ELF-1 (cell line): ENCODE measurements at regions not wholly inside any gene's neighbourhood (a gene's known extent, or its start where the extent isn't known, plus 50 kb on each side); places are given as distances from the start of the nearest gene placed in this dataset.

Experiments used
- DNase-seq: peaks from one replicate; pipeline ENCODE4 v3.0.0-alpha.2; 2016; ENCODE audit warnings: low read depth, low spot score

DNA sequence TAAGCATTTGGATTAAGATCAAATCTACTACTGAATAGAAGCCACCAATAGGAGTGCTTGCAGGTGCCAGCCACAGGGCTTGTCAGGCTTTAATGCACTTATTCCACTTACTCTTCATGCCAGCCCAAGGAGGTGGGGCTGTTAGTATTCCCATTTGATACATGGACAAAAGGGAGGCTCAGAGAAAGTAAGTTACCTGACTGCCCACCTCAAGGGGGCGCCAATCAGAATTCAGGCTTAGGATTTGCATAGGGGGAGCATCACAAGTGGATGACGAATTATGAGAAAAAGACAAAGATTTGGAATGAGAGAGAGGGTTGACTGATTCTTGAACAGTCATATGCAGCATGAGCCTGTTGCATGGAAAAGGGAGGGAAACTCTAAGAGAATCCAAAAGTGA lies 188.4 kb upstream of the TSHZ2 start:
- DNase-seq, result peak; percentile 1

GRCh38 chr20:52780462-52780861 lies 191.7 kb upstream of the TSHZ2 start:
- DNase-seq, result no peak

DNA sequence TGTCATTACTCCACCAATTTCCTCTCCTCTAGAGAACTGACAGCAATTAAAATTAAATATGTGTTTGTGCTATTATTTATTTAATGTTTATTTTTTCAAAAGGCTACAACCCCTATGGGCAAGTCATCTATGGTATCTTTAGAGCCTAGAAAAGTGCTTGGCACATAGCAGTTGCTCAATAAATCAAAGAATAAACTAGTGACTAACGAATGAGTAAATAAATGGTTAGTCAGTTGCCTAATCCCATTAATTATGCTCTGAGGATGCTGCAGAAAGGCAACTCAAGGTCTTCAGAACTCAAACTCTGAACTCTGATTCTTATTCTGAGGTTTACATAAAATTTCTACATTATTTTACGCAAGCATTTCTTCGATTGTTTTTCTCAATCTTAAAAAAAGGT lies 193.0 kb upstream of the TSHZ2 start:
- DNase-seq, result no peak

- DNase-seq, result no peak
Observed at GRCh38 chr20:52777171-52777570, 195.0 kb upstream of the TSHZ2 start.

GRCh38 chr20:52775786-52776185 lies 196.4 kb upstream of the TSHZ2 start:
- no peak for DNase-seq

DNA sequence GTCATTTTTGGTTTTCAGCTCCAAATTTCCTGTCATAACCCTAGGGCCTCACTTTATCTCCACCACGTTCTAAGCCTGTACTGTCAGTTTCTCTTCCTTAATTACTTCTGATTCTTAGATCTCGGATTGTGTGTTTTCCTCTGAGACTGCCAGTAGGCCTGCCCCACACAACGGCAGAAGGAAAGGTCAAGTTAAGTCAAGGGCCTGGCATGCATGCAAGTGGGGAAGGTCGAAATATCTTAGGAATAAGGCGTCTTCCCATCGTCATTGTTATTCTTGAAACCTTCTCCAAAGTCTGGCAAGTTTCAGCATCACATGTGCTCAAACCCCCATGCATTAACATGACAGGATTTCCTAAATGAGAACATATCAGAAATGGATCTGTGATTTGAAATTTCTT lies 203.5 kb upstream of the TSHZ2 start:
- DNase-seq, result no peak

GRCh38 chr20:52766645-52767435 lies 205.3 kb upstream of the TSHZ2 start:
- DNase-seq, result no peak

- DNase-seq, result no peak
Observed at GRCh38 chr20:52763321-52763853, 208.8 kb upstream of the TSHZ2 start.

GRCh38 chr20:52761867-52762266 lies 210.3 kb upstream of the TSHZ2 start:
- DNase-seq, result no peak

- DNase-seq, result no peak
Observed at GRCh38 chr20:52760791-52761190, 211.4 kb upstream of the TSHZ2 start.

DNA sequence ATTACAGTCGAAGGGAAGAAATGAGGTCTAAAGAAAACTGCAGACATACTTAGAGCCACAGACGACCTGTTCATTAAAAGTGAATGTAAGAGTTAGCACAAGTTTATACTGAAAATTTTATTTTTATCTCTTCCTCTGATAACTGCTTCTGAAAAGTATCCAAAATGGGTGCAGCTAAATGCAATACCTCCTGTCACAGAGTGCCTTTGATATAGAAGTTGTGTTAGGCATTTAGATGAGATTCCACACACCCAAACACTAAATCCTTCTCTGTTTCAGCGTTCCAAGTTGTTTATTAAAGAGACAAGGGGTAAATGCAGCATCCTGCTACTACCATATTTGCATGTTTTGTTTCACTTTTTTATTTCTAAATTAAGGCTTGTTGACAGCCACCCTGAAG lies 214.7 kb upstream of the TSHZ2 start:
- no peak for DNase-seq

DNA sequence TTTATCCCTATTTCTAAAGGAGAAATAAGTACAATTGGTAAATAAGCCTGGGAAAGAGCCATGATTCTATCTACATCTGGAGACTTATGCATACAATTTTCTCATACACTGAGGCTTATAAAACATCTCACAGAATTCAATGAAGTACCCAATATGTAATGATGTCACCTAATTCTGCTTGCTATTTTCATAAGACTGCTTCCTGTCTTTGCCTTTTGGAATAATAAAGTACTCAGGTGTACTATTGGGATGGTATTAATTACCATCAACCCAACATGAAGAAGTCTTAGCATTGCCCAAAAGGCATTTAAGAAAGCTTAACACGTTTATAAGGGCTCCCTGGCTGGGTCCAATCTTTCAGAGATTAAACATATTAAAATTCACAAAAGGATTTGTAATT lies 216.4 kb upstream of the TSHZ2 start:
- no peak for DNase-seq

DNA sequence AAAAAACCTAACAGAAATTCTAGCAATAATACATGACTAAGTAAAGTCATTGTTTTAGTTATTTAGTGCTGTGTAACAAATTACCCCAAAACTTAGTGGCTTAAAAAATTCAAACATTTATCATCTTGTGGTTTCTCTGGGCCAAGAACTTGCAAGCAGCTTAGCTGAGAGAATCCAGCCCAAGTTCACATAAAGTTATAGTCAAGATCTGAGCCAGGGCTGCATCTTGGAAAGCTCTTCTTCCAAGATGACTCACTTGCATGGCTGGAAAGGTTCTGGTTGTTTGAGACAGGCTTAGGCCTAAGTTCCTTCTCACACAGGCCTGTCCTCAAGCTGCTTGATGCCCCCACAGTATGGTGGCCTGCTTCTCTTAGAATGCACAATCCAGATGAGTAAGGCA lies 217.8 kb upstream of the TSHZ2 start:
- no peak for DNase-seq

DNA sequence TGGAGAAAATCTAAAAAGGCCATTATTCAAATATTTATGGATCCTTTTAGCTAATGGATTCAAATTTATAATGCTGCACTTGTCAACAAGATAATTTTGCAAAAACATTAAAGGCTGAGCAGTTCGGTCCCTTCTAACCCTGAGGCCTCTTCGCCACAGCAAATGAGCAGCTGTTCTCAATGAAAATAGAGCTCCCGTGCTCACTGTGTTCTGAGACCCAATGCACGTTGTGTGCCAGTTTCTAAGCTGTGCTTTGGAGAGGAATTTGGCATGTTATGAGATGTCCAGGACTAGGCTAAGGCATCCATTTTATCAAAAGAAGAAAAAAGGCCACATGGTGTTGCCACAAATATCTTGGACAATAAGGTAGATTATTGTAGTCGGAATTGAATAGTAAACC lies 220.1 kb upstream of the TSHZ2 start:
- no peak for DNase-seq

- DNase-seq, result no peak
Observed at GRCh38 chr20:52751571-52751970, 220.6 kb upstream of the TSHZ2 start.

DNA sequence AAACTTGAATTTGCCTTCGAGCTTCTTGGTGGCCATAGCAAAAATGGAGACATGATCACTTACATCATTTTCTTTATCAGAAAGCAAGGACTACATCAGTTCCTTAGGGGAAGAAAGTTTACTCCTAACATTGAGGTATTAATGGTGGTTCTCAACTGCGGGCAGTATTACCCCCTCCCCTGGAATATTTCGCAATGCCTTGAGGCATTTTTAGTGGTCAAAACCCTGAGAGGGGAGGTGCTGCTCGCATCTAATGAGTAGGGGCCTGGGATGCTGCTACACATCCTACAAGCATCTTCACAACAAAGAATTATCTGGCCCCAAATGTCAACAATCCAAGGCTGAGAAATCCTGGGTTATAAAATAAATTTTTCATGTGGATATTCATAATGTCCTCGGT lies 222.2 kb upstream of the TSHZ2 start:
- no peak for DNase-seq

GRCh38 chr20:52748990-52749389 lies 223.2 kb upstream of the TSHZ2 start:
- no peak for DNase-seq

GRCh38 chr20:52748285-52748932 lies 223.7 kb upstream of the TSHZ2 start:
- no peak for DNase-seq

GRCh38 chr20:52747845-52748284 lies 224.3 kb upstream of the TSHZ2 start:
- DNase-seq, result peak; percentile 1

DNA sequence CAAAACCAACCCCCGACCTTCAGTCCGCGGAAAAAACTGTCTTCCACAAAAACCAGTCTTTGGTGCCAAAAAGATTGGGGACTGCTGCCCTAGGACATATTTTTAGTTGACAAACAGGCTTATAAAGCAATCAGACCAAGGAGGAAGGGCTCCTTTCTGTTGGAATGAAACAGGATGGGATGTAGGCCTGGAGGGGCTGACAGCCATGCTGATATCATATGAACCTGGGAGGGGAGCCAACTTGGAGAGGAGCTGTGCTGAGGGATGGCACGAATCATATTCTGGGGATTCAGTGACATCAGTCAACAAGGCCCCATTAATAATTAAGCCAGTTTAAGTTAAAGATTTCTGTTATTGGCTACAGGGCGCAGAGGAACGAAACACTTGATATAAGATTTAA lies 225.4 kb upstream of the TSHZ2 start:
- DNase-seq, result no peak

DNA sequence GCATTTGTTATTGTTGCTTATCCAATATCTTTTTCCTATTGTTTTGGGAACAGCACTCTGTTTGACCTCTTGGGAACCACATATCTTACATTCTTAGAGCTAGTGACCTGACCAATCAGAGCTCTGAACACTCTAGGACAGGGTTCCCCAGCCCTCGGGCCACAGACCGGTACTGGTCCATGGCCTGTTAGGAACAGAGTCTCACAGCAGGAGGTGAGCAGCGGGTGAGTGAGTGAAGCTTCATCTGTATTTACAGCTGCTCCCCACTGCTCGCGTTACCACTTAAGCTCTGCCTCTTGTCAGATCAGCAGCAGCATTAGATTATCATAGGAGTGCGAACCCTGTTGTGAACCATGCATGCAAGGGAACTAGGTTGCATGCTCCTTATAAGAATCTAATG lies 226.0 kb upstream of the TSHZ2 start:
- DNase-seq, result peak; percentile 69

DNA sequence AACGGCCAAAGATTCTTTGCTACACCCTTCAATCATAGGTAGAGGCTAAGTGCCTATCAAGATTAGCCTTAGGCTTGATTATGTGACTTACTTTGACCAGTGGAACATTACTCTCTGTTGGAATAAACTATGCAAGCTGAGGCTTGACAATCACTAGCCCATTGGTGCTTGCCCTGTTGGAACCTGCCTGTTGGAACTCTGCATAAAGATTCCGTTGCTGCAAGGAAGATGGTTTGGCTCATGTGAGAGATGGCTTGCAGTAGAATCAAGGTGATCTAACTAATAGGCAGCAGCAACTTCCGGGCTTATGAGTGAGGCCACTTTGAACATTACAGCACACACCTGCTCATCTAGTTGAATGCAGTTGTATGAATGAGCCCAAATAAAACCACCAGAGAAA lies 227.7 kb upstream of the TSHZ2 start:
- DNase-seq, result no peak

GRCh38 chr20:52738081-52738480 lies 234.1 kb upstream of the TSHZ2 start:
- DNase-seq, result no peak
